ENCODE measurements at regions not wholly inside any gene's neighbourhood (a gene's known extent, or its start where the extent isn't known, plus 50 kb on each side); places are given as distances from the start of the nearest gene placed in this dataset.

DNA sequence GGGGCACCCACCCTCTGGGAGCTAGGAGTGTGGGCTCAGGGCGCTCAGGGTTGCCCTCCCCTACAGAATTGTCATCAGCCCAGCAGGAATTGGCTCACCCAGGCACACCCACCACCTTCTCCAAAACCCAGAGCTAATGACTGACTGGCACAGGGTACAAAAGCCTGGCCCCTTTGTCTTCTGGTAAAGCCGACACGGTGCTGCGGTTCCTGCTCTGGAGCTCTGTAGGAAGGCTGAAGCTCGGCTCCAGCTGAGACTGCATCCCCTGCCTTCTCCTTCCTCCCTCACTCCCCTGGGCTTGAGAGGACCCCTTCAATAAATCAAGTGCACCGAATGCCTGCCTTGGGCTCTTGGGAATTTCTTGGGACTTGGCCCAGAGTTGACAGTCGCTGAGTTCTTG, 117.9 kb upstream of the EEPD1 start:
- TF ChIP-seq, protein P1, sequence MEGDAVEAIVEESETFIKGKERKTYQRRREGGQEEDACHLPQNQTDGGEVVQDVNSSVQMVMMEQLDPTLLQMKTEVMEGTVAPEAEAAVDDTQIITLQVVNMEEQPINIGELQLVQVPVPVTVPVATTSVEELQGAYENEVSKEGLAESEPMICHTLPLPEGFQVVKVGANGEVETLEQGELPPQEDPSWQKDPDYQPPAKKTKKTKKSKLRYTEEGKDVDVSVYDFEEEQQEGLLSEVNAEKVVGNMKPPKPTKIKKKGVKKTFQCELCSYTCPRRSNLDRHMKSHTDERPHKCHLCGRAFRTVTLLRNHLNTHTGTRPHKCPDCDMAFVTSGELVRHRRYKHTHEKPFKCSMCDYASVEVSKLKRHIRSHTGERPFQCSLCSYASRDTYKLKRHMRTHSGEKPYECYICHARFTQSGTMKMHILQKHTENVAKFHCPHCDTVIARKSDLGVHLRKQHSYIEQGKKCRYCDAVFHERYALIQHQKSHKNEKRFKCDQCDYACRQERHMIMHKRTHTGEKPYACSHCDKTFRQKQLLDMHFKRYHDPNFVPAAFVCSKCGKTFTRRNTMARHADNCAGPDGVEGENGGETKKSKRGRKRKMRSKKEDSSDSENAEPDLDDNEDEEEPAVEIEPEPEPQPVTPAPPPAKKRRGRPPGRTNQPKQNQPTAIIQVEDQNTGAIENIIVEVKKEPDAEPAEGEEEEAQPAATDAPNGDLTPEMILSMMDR (IDR thresholded peaks at IDR 0.05), result no peak
- TF ChIP-seq POLR2A (IDR thresholded peaks at IDR 0.05), result no peak

Measured in Peyer's patch (tissue), 4 donors.